Fibroblast of lung (primary cell): ENCODE measurements at regions not wholly inside any gene's neighbourhood (a gene's known extent, or its start where the extent isn't known, plus 50 kb on each side); places are given as distances from the start of the nearest gene placed in this dataset.

ENCODE experiments used
- DNase-seq, 2 donors: peaks; one replicate each; pipeline versions ENCODE4 v3.0.0 to v3.0.0-alpha.2; 2010; ENCODE audit warnings: low read depth in 2 of 2
- H2AFZ ChIP-seq: 2 replicates; pipeline ENCODE4 v1.5.1; 2012; ENCODE audit warnings: low read length, control low read depth, inconsistent platforms
- H3K27ac ChIP-seq: 2 replicates; pipeline ENCODE4 v1.5.1; 2011; ENCODE audit warnings: low read length, control low read depth; ENCODE audit not compliant: insufficient read depth
- H3K27me3 ChIP-seq: 2 replicates; pipeline ENCODE4 v1.5.1; 2011; ENCODE audit warnings: mild to moderate bottlenecking, low read length; ENCODE audit not compliant: control insufficient read depth, insufficient read depth
- H3K36me3 ChIP-seq: 2 replicates; pipeline ENCODE4 v1.5.1; 2011; ENCODE audit warnings: low read length; ENCODE audit not compliant: control insufficient read depth, insufficient read depth
- H3K4me1 ChIP-seq: 2 replicates; pipeline ENCODE4 v1.5.1; 2011; ENCODE audit warnings: low read length; ENCODE audit not compliant: control insufficient read depth, insufficient read depth; ENCODE audit errors: extremely low read depth
- H3K4me2 ChIP-seq: 2 replicates; pipeline ENCODE4 v1.5.1; 2011; ENCODE audit warnings: low read length, control low read depth; ENCODE audit not compliant: insufficient read depth; ENCODE audit errors: extremely low read depth
- H3K4me3 ChIP-seq, 4 experiments: fragments of 200-600 bp in 1 of 4; sonication (generic) in 1 of 4; replicated peaks in 1 of 4; 2 replicates each; pipeline ENCODE4 v1.5.1; 2011 to 2016; ENCODE audit warnings: low read length in 4 of 4, low read depth in 3 of 4, mild to moderate bottlenecking in 3 of 4, control low read depth in 2 of 4, inconsistent platforms in 1 of 4, mixed read lengths in 1 of 4; ENCODE audit not compliant: insufficient read depth in 1 of 4; ENCODE audit errors: control extremely low read depth in 1 of 4
- H3K79me2 ChIP-seq: 2 replicates; pipeline ENCODE4 v1.5.1; 2012; ENCODE audit warnings: mild to moderate bottlenecking, low read length, inconsistent platforms; ENCODE audit not compliant: control insufficient read depth, insufficient read depth
- H3K9ac ChIP-seq: 2 replicates; pipeline ENCODE4 v1.5.1; 2011; ENCODE audit warnings: mild to moderate bottlenecking, low read length, control low read depth; ENCODE audit not compliant: insufficient read depth
- H3K9me3 ChIP-seq: 2 replicates; pipeline ENCODE4 v1.5.1; 2012; ENCODE audit warnings: low read depth, low read length; ENCODE audit not compliant: control insufficient read depth, insufficient read depth
- H4K20me1 ChIP-seq: 2 replicates; pipeline ENCODE4 v1.5.1; 2011; ENCODE audit warnings: low read length; ENCODE audit not compliant: control insufficient read depth, insufficient read depth; ENCODE audit errors: extremely low read depth
- EZH2 ChIP-seq: IDR thresholded peaks from 2 replicates; pipeline ENCODE4 v1.5.1; 2012; ENCODE audit warnings: low read length, control low read depth, mild to moderate bottlenecking; ENCODE audit errors: missing control alignments
- TF ChIP-seq, protein P1 (sequence below), 2 donors: IDR thresholded peaks in 1 of 2; conservative IDR thresholded peaks in 1 of 2; 1 replicate in 1 of 2; 2 replicates in 1 of 2; pipeline ENCODE4 v1.5.1; 2011 to 2012; ENCODE audit warnings: low read length in 2 of 2, control low read depth in 1 of 2, inconsistent platforms in 1 of 2, low read depth in 1 of 2, mild to moderate bottlenecking in 1 of 2

DNA sequence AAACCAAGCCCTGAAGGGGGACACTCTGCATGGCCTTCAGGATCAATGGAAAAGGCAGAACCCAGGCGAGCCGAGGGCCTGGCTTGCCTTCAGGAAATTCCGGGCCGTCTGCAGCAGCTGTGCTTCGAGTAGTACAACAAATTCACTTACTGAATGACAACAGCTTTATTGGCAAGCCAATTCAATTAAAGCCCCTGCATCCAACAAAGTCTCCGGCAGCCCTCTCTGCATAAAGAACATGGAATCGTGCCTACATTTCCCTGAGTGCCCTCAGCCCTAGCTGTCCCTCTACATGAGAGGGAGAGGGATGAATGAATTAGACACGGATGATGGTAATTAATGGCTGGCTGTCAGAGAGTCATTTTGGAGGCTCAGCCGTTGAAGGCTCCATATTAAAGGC, 189.0 kb downstream of the BCL11A start:
- no peaks in the 10 kb centered on the region for H3K79me2 ChIP-seq
- no peaks in the 10 kb centered on the region for H3K36me3 ChIP-seq
- H4K20me1 ChIP-seq = no peaks in the 10 kb centered on the region
- no peaks in the 10 kb centered on the region for H3K4me1 ChIP-seq
- H3K4me2 ChIP-seq = no peak overlapping the region
- H3K27ac ChIP-seq = no peak overlapping the region
- no peak overlapping the region for H3K9ac ChIP-seq
- H3K4me3 ChIP-seq = no peak overlapping the region
- TF ChIP-seq, protein P1, sequence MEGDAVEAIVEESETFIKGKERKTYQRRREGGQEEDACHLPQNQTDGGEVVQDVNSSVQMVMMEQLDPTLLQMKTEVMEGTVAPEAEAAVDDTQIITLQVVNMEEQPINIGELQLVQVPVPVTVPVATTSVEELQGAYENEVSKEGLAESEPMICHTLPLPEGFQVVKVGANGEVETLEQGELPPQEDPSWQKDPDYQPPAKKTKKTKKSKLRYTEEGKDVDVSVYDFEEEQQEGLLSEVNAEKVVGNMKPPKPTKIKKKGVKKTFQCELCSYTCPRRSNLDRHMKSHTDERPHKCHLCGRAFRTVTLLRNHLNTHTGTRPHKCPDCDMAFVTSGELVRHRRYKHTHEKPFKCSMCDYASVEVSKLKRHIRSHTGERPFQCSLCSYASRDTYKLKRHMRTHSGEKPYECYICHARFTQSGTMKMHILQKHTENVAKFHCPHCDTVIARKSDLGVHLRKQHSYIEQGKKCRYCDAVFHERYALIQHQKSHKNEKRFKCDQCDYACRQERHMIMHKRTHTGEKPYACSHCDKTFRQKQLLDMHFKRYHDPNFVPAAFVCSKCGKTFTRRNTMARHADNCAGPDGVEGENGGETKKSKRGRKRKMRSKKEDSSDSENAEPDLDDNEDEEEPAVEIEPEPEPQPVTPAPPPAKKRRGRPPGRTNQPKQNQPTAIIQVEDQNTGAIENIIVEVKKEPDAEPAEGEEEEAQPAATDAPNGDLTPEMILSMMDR (conservative IDR thresholded peaks at IDR 0.05 in 1 of 2, IDR thresholded peaks at IDR 0.05 in 1 of 2; ENCODE audit: low read depth in 1 of 2, low read length in 2 of 2) = no peak
- TF ChIP-seq EZH2 = no peak
- no peak for DNase-seq
- H3K27me3 ChIP-seq = no peaks in the 10 kb centered on the region
- H2AFZ ChIP-seq = no peak overlapping the region
- no peaks in the 10 kb centered on the region for H3K9me3 ChIP-seq

DNA sequence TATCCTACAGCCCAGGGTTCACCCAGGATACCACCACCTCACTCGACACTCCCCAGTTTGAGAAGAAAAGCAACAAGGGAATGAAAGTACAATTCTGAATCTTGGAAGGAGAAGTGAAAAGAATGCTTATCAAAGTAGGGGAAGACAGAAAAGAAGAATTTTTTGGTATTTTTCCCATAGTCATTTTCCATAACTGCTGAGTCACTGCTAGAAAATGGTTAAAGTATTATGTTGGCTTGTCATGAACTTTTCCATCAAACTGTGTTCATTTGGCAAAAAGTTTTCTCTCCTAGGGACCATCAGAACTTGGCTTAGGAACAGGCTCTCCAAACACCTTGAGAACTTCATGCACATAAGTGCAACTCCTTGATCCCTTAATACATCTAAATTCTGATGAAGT, 192.0 kb downstream of the BCL11A start:
- H3K27me3 ChIP-seq = no peaks in the 10 kb centered on the region
- no peak for DNase-seq
- no peak overlapping the region for H3K4me3 ChIP-seq
- no peak overlapping the region for H3K4me2 ChIP-seq
- H3K4me1 ChIP-seq = no peaks in the 10 kb centered on the region
- H3K9ac ChIP-seq = no peak overlapping the region
- TF ChIP-seq EZH2 = no peak
- TF ChIP-seq, protein P1 (conservative IDR thresholded peaks at IDR 0.05 in 1 of 2, IDR thresholded peaks at IDR 0.05 in 1 of 2; ENCODE audit: low read depth in 1 of 2, low read length in 2 of 2) = no peak
- H3K36me3 ChIP-seq = no peaks in the 10 kb centered on the region
- H2AFZ ChIP-seq = no peak overlapping the region
- H3K79me2 ChIP-seq = no peaks in the 10 kb centered on the region
- H3K9me3 ChIP-seq = no peaks in the 10 kb centered on the region
- H4K20me1 ChIP-seq = no peaks in the 10 kb centered on the region
- no peak overlapping the region for H3K27ac ChIP-seq

DNA sequence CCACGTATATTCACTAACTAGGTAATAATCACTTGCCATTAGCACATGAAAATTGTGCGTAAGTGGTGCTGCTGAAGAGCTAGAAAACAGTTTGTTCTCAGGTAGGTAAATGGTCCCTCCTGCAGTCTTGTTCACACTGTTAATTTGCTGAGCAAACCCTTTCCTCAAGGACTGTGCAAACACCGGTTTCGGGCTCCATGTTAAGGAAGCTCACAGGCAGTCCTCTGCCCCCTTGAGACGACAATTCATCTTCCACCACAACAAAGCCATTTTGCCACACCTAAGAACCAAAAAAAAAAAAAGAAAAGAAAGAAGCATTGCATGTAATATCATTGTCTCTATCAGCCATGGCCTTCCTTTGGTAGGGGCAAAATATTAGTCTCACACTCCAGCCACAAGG, 193.9 kb downstream of the BCL11A start:
- no peak for DNase-seq
- H3K27ac ChIP-seq = no peak overlapping the region
- H4K20me1 ChIP-seq = no peaks in the 10 kb centered on the region
- H3K27me3 ChIP-seq = no peaks in the 10 kb centered on the region
- TF ChIP-seq EZH2 = no peak
- TF ChIP-seq, protein P1 (conservative IDR thresholded peaks at IDR 0.05 in 1 of 2, IDR thresholded peaks at IDR 0.05 in 1 of 2; ENCODE audit: low read depth in 1 of 2, low read length in 2 of 2) = no peak
- no peaks in the 10 kb centered on the region for H3K79me2 ChIP-seq
- no peak overlapping the region for H3K4me3 ChIP-seq
- H3K9ac ChIP-seq = no peak overlapping the region
- no peak overlapping the region for H3K4me2 ChIP-seq
- H2AFZ ChIP-seq = no peak overlapping the region
- no peaks in the 10 kb centered on the region for H3K36me3 ChIP-seq
- H3K9me3 ChIP-seq = no peaks in the 10 kb centered on the region
- no peaks in the 10 kb centered on the region for H3K4me1 ChIP-seq
